ENCODE measurements at regions not wholly inside any gene's neighbourhood (a gene's known extent, or its start where the extent isn't known, plus 50 kb on each side); places are given as distances from the start of the nearest gene placed in this dataset.

- in situ Hi-C loops (cut with MboI; ENCODE audit: low sequenced_read_pairs): no loop called here
These were observed 260.5 kb upstream of the TMTC1 start for GRCh38 chr12:30044206-30044605.

GRCh38 chr12:30043151-30043847 is 259.6 kb upstream of the TMTC1 start:
- in situ Hi-C loops (cut with MboI; ENCODE audit: low sequenced_read_pairs): no loop called here

GRCh38 chr12:30041096-30041495 is 257.4 kb upstream of the TMTC1 start:
- in situ Hi-C loops (cut with MboI; ENCODE audit: low sequenced_read_pairs): no loop called here

DNA sequence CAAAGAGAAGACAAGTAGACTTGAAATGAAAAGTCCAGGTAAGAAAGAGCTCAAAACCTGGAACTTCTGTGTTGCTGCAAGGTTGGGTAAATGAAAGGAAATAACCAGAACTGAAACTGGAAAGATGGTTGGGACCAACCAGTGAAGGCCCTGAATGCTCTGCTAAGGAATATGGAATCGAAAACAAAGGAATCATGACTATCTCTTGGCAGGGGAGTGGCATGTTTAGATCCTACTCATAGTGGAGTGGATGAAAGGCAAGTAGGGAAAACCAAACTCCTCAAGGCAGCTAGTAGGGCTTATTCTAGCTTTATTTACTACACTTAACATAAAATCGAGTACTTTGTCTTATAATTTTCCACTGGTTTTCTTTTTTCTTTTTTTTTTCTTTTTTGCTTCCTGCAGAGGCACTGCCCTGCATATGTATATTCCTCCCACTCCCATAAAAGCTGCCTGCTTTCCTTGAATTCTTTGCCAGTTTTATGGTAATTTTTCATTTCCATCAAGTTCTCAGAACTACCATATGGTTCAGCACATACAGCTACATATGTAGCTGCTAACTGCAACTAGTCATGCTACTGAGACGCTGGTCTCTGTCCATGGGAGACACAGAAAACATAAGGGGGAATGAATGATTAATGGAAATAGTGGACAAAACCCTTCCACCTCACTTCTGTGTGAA is 247.1 kb upstream of the TMTC1 start:
- in situ Hi-C loops (cut with MboI; ENCODE audit: low sequenced_read_pairs): no loop called here

GRCh38 chr12:30026621-30027234 is 243.0 kb upstream of the TMTC1 start:
- in situ Hi-C loops (cut with MboI; ENCODE audit: low sequenced_read_pairs): no loop called here

DNA sequence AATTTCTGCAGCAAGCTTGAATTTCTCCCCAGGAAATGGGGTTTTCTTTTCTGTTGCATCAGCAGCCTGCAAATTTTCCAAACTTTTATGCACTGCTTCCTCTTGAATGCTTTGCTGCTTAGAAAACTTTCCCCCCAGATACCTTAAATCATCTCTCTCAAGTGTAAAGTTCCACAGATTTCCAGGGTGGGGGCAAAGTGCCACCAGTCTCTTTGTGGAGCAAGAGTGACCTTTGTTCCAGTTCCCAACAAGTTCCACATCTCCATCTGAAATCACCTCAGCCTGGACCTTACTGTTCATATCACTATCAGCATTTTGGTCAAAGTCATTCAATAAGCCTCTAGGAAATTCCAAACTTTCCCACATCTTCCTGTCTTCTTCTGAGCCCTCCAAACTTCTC is 241.6 kb upstream of the TMTC1 start:
- in situ Hi-C loops (cut with MboI; ENCODE audit: low sequenced_read_pairs): no loop called here

- in situ Hi-C loops (cut with MboI; ENCODE audit: low sequenced_read_pairs): no loop called here
These were observed 239.4 kb upstream of the TMTC1 start for GRCh38 chr12:30023186-30023585.

GRCh38 chr12:30021051-30021833 is 237.5 kb upstream of the TMTC1 start:
- in situ Hi-C loops (cut with MboI; ENCODE audit: low sequenced_read_pairs): no loop called here

DNA sequence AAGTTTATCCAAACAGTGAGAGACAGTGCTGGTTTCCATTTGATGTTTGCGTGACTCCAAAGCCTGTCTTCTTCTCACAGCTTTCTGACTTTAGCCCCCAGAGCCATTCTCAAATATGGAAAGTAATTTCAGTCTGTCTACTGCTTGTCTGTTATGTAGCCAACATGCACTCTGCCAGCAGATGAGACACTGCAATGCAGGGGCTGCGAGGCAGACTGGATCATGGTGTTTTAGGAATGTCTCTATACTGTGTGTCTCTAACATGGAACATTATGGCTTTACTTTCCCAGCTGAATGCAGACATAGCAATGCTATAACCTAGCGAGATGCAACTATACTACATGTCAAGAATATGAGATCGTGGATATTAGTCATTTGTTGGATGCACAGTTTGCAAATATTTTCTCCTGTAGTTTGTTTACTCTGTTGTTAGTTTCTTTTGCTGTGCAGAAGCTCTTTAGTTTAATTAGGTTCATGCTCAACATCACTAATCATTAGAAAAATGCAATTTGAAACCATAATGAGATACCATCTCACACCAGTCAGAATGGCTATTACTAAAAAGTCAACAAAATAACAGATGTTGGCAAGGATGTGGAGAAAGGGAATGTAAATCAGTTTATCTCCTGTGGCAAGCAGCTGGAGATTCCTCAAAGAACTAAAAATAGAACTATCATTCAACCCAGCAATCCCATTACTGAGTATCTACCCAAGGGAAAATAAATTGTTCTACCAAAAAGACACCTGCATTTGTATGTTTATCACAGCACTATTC is 235.8 kb upstream of the TMTC1 start:
- in situ Hi-C loops (cut with MboI; ENCODE audit: low sequenced_read_pairs): no loop called here

- in situ Hi-C loops (cut with MboI; ENCODE audit: low sequenced_read_pairs): no loop called here
These were observed 232.9 kb upstream of the TMTC1 start for GRCh38 chr12:30016540-30017055.

GRCh38 chr12:30015631-30016337 is 232.0 kb upstream of the TMTC1 start:
- in situ Hi-C loops (cut with MboI; ENCODE audit: low sequenced_read_pairs): no loop called here

- in situ Hi-C loops (cut with MboI; ENCODE audit: low sequenced_read_pairs): no loop called here
These were observed 231.2 kb upstream of the TMTC1 start for GRCh38 chr12:30014991-30015390.

GRCh38 chr12:30012816-30013450 is 229.2 kb upstream of the TMTC1 start:
- in situ Hi-C loops (cut with MboI; ENCODE audit: low sequenced_read_pairs): no loop called here

GRCh38 chr12:30010071-30011052 is 226.6 kb upstream of the TMTC1 start:
- in situ Hi-C loops (cut with MboI; ENCODE audit: low sequenced_read_pairs): no loop called here

- in situ Hi-C loops (cut with MboI; ENCODE audit: low sequenced_read_pairs): no loop called here
These were observed 222.3 kb upstream of the TMTC1 start for GRCh38 chr12:30006021-30006420.

DNA sequence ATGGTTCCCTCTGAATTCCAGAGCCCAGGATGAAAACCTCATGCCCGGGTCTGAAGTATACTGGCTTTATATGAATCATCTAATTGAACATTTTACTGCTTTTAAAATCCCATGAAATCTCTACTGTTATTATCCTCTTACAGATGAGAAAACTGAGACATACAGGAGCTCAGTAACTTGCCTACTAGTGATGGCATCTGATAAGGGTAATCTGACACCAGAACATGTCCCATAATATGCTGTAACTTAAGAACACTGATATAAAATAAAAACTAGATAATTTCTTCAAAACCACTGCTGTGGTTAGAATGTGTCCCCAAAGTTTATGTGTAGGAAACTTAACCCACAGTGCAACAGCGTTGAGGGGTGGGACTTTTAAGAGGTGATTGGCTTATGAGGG is 219.6 kb upstream of the TMTC1 start:
- in situ Hi-C loops (cut with MboI; ENCODE audit: low sequenced_read_pairs): no loop called here

DNA sequence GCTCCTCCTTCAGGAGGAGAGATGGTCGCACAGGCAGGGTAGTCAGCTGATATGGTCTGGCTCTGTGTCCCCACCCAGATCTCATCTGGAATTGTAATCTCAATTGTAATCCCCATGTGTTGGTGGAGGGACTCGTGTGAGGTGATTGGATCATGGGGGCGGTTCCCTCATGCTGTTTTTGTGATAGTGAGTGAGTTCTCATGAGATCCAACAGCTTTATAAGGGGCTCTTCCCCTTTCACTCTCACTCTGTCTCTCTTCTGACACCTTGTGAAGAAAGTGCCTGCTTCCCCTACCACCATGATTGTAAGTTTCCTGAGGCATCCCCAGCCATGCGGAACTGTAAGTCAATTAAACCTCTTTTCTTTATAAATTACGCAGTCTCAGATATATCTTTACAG is 218.9 kb upstream of the TMTC1 start:
- in situ Hi-C loops (cut with MboI; ENCODE audit: low sequenced_read_pairs): no loop called here

DNA sequence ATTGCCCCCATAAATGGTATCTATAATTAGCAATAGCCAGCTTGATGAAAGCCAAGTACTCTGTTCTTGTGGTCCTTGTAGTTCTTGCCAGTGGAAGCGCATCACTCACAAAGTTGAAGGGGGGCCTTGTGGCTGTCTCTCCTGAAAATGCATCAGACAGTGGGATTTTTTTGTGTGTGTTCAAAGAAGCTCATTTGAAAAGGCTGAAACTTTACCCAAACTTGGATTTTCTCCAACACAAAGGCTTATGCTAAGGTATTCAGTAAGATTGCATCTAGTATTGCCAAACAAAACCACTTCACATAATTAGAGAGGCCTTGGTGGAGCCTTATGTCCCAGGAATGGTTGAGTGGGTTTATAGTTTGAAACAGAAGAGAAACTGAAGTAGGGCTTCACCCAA is 216.7 kb upstream of the TMTC1 start:
- in situ Hi-C loops (cut with MboI; ENCODE audit: low sequenced_read_pairs): no loop called here

Measured in HL-60/S4 (cell line).